Heart right ventricle (tissue), 16 donors: ENCODE measurements at regions not wholly inside any gene's neighbourhood (a gene's known extent, or its start where the extent isn't known, plus 50 kb on each side); places are given as distances from the start of the nearest gene placed in this dataset.
"Not testable (repeated sequence)": the region's sequence is repeated elsewhere in the genome, so short reads cannot be mapped to it uniquely, and the experiment has no call there.

Source experiments
- ATAC-seq, 8 donors: fragments of 200-7000 bp; cut with Tn5 transposase; one replicate each; pipeline ENCODE4 v1.9.1; 2020; ENCODE audit warnings: mild to moderate bottlenecking in 8 of 8, moderate library complexity in 8 of 8, moderate number of reproducible peaks in 1 of 8
- DNase-seq, 2 donors: peaks; one replicate each; pipeline ENCODE4 v3.0.0-alpha.2; 2020
- H3K27ac ChIP-seq, 10 donors: fragments of 200-600 bp; sonication (generic) in 2 of 10; one replicate each; pipeline versions ENCODE4 v1.5.0 to v1.8.0; 2020 to 2022; ENCODE audit warnings: mild to moderate bottlenecking in 3 of 10
- H3K27me3 ChIP-seq, 7 donors: fragments of 200-600 bp; one replicate each; pipeline ENCODE4 v1.8.0; 2021 to 2022; ENCODE audit warnings: mild to moderate bottlenecking in 2 of 7
- H3K36me3 ChIP-seq, 9 donors: fragments of 200-600 bp; sonication (generic) in 1 of 9; one replicate each; pipeline versions ENCODE4 v1.5.0 to v1.8.0; 2020 to 2022; ENCODE audit warnings: mild to moderate bottlenecking in 2 of 9
- H3K4me1 ChIP-seq, 9 donors: fragments of 200-600 bp; sonication (generic) in 1 of 9; one replicate each; pipeline versions ENCODE4 v1.5.0 to v1.8.0; 2020 to 2022; ENCODE audit warnings: mild to moderate bottlenecking in 4 of 9
- H3K4me3 ChIP-seq, 10 donors: fragments of 200-600 bp; sonication (generic) in 2 of 10; one replicate each; pipeline versions ENCODE4 v1.5.0 to v1.8.0; 2020 to 2022; ENCODE audit warnings: mild to moderate bottlenecking in 7 of 10, moderate library complexity in 2 of 10
- H3K9me3 ChIP-seq, 11 donors: fragments of 200-600 bp in 10 of 11; sonication (generic) in 2 of 11; one replicate each; pipeline versions ENCODE4 v1.5.0 to v1.8.0; 2013 to 2022; ENCODE audit warnings: mild to moderate bottlenecking in 2 of 11, control low read depth in 1 of 11, moderate library complexity in 1 of 11
- WGBS, 2 donors: extraction: QIAGEN DNeasy Blood & Tissue Kit; methylation state at CpG; one replicate each; pipeline ENCODE4 v1.1.7; 2013; ENCODE audit warnings: inconsistent platforms in 1 of 2; 5-methylcytosine and 5-hydroxymethylcytosine counted together
- intact Hi-C, 10 donors: fragments of 100-400 bp; cut with DNase I; formaldehyde crosslinking; loops; one replicate each; pipeline versions ENCODE4 v1.11.1 to v1.14.2; 2022
- TF ChIP-seq, protein P1 (sequence below), 9 donors: fragments of 200-600 bp; sonication (generic) in 2 of 9; IDR thresholded peaks; one replicate each; pipeline versions ENCODE4 v1.5.0 to v1.8.0; 2021 to 2022; ENCODE audit warnings: antibody characterized with exemption in 9 of 9, mild to moderate bottlenecking in 5 of 9, moderate library complexity in 1 of 9
- donor health status: Arrhythmogenic right ventricular cardiomyopathy.
- donor health status: ischemic (EF 13 %, LVEDD 7.1; RV severe dilation, severe dysfunction).
- donor health status: healthy with polysubstance abuse.
- donor health status: DM: no; HTN: yes; CAD: no.
- donor health status: DM: no; HTN: no; CAD: no.
- donor health status: ischemic (EF 25% LVEDD 6.9; RV normal size, moderate dysfunction).
- donor health status: ischemic (EF 25% LVEDD 5.7; RV mildly dilated, moderate dysfunction).
- donor health status: healthy.
- donor health status: DM: yes; HTN: yes; CAD: no.
- donor health status: Ischemic cardiomyopathy.
- donor health status: ischemic (EF 35%, LVEDD 5.7; RV mildly dilated, moderate dysfunction).
- donor health status: nonischemic (EF 11% LVEDD 7.7; RV severe dilation, severe dysfunction).
- donor health status: DM: yes; HTN: yes; CAD: no.
- donor health status: PGD.
- donor health status: ischemic (EF 29% LVEDD 5.4; RV normal size, mild dysfunction).
- donor health status: nonischemic (EF 23%, LVEDD 6.1; RV moderate dilation, normal function).

DNA sequence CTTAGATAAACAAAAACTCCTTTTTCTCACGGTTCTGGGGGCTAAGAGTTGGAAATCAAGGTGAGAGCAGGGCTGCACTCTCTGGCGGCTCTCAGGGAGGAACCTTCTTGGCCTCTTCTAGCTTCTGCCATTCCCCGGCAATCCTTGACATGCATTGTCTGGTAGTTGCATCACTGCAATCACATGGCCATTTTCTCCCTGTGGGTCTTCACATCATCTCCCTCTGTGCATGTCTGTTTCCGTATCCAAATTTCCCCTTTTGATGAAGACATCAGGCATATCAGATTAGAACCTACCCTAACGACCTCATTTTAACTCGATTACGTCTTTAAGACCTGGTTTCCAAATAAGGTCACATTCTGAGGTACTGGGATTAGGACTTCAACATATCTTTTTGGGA, 129.2 kb upstream of the MAN2A1 start:
- TF ChIP-seq, protein P1, sequence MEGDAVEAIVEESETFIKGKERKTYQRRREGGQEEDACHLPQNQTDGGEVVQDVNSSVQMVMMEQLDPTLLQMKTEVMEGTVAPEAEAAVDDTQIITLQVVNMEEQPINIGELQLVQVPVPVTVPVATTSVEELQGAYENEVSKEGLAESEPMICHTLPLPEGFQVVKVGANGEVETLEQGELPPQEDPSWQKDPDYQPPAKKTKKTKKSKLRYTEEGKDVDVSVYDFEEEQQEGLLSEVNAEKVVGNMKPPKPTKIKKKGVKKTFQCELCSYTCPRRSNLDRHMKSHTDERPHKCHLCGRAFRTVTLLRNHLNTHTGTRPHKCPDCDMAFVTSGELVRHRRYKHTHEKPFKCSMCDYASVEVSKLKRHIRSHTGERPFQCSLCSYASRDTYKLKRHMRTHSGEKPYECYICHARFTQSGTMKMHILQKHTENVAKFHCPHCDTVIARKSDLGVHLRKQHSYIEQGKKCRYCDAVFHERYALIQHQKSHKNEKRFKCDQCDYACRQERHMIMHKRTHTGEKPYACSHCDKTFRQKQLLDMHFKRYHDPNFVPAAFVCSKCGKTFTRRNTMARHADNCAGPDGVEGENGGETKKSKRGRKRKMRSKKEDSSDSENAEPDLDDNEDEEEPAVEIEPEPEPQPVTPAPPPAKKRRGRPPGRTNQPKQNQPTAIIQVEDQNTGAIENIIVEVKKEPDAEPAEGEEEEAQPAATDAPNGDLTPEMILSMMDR (IDR thresholded peaks at IDR 0.05) = no peak
- Histone ChIP-seq H3K4me1 (no peaks in the 10 kb centered on the region), H3K4me3 (no peak overlapping the region), H3K27me3 (no peaks in the 10 kb centered on the region), H3K27ac (no peak overlapping the region), H3K36me3 (no peaks in the 10 kb centered on the region), H3K9me3 (no peaks in the 10 kb centered on the region)
- DNase-seq = no peak
- no peak for ATAC-seq
- intact Hi-C loops = no loop called here
- 85 to 93% methylated on average over 7 of the region's 7 CpGs for WGBS, 2 donors

DNA sequence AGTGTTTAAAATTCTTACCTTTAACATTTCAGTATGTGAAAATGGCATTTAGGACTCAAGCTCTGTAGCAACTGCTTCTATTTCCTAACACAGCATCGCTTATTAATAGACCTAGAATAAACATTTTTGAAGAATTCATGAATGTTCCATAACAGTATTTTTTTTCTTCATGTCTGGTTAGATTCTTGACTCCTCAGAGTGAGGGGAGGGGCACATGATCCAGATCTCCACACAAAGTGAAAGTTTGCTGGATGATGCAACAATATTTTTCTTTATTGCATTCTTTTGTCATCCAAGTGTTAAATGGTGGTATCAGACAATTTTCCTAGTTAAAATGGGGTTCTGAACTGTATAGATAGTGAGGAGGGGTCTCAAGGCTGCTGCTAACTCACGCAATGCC, 130.8 kb upstream of the MAN2A1 start:
- DNase-seq = no peak
- Histone ChIP-seq H3K9me3 (peaks cover 0 to 9% (median 0%) of the 10 kb centered on the region in 11 donors), H3K4me3 (no peak overlapping the region), H3K27ac (no peak overlapping the region), H3K4me1 (no peaks in the 10 kb centered on the region), H3K36me3 (no peaks in the 10 kb centered on the region), H3K27me3 (no peaks in the 10 kb centered on the region)
- intact Hi-C loops = no loop called here
- WGBS, 2 donors = 90 to 97% methylated on average over 2 of the region's 2 CpGs
- TF ChIP-seq, protein P1 (IDR thresholded peaks at IDR 0.05) = no peak
- no peak for ATAC-seq

DNA sequence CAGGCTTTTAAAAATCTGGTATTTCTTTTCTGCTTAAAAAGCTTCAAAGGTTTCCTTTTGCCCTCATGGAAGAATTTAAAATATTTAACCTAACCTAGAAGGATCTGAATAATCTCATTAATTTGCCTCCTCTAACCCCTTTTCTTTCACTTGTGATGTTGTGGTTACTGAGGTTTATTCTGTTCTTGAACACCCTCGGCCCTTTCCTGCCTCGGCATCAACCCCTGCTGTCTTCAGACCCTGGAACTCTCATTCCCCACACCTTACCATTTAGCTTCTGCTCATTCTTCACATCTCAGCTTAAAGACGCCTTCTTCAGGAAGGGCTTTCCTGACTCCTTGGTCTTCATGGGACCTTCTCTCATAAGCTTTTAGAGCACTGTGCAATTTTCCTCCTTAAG, 131.4 kb upstream of the MAN2A1 start:
- Histone ChIP-seq H3K9me3 (peaks cover 0 to 13% (median 0%) of the 10 kb centered on the region in 11 donors), H3K4me3 (no peak overlapping the region), H3K36me3 (no peaks in the 10 kb centered on the region), H3K27me3 (no peaks in the 10 kb centered on the region), H3K27ac (no peak overlapping the region), H3K4me1 (no peaks in the 10 kb centered on the region)
- ATAC-seq (no peak), DNase-seq (no peak)
- TF ChIP-seq, protein P1 (IDR thresholded peaks at IDR 0.05) = no peak
- WGBS, 2 donors = 78 to 86% methylated on average over 3 of the region's 3 CpGs
- intact Hi-C loops = no loop called here

DNA sequence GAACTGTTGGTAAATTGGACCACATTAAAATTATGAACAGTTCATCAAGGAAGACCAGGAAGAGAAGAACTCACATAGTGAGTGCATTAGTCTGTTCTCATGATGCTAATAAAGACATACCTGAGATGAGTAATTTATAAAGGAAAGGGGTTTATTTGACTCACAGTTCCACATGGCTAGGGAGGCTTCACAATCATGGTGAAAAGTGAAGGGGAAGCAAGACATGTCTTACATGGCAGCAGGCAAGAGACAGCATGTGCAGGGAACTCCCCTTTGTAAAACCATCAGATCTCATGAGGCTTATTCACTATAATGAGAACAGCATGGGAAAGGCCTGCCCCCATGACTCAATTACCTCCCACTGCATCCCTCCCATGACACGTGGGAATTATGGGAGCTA, 135.9 kb upstream of the MAN2A1 start:
- 88 to 90% methylated on average over 1 of the region's 1 CpG for WGBS, 2 donors
- Histone ChIP-seq H3K27ac (no peak overlapping the region), H3K36me3 (no peaks in the 10 kb centered on the region), H3K9me3 (peaks cover 0 to 24% (median 0%) of the 10 kb centered on the region in 11 donors), H3K4me1 (no peaks in the 10 kb centered on the region), H3K27me3 (no peaks in the 10 kb centered on the region), H3K4me3 (no peak overlapping the region)
- intact Hi-C loops = no loop called here
- ATAC-seq (no peak), DNase-seq (no peak)
- TF ChIP-seq, protein P1 (IDR thresholded peaks at IDR 0.05) = no peak

DNA sequence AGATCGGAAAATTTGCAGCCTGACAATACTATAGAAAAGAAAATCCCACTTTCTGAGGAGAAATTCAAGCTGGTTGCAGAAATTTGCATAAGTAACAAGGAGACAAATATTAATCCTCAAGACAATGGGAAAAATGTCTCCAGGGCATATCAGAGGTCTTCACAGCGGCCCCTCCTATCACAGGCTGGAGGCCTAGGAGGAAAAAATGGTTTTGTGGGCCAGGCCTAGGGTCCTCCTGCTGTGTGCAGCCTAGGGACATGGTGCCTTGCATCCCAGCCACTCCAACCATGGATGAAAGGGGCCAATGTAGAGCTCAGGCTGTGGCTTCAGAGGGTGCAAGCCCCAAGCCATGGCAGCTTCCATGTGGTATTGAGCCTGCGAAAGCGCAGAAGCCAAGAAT, 138.5 kb upstream of the MAN2A1 start:
- intact Hi-C loops, H3K4me3 ChIP-seq, H3K4me1 ChIP-seq, H3K36me3 ChIP-seq, H3K27me3 ChIP-seq, H3K27ac ChIP-seq, DNase-seq, ATAC-seq: not testable (repeated sequence)
- WGBS, 2 donors = 95 to 99% methylated on average over 4 of the region's 4 CpGs
- peaks cover 0 to 24% (median 0%) of the 10 kb centered on the region in 11 donors for H3K9me3 ChIP-seq
